SHP77 (cell line): ENCODE measurements at regions not wholly inside any gene's neighbourhood (a gene's known extent, or its start where the extent isn't known, plus 50 kb on each side); places are given as distances from the start of the nearest gene placed in this dataset.

Source experiments
- DNase-seq, 2 experiments: peaks; one replicate each; lab custom pipeline; 2025; lab: John Stamatoyannopoulos, UW

GRCh38 chr1:212190169-212190568, 95.0 kb upstream of the PPP2R5A start:
- no peak for DNase-seq

GRCh38 chr1:212192261-212192998, 92.8 kb upstream of the PPP2R5A start:
- DNase-seq: no peak

GRCh38 chr1:212196355-212196754, 88.9 kb upstream of the PPP2R5A start:
- DNase-seq: no peak

- no peak for DNase-seq
Measured at GRCh38 chr1:212201461-212201860, 83.7 kb upstream of the PPP2R5A start.

GRCh38 chr1:212203630-212204029, 81.6 kb upstream of the PPP2R5A start:
- DNase-seq: no peak

- DNase-seq: no peak
Measured at GRCh38 chr1:212205006-212205405, 80.2 kb upstream of the PPP2R5A start.

- no peak for DNase-seq
Measured at GRCh38 chr1:212205843-212206242, 79.4 kb upstream of the PPP2R5A start.

- no peak for DNase-seq
Measured at GRCh38 chr1:212207118-212207517, 78.1 kb upstream of the PPP2R5A start.

- DNase-seq: no peak
Measured at GRCh38 chr1:212207822-212208520, 77.2 kb upstream of the PPP2R5A start.

- DNase-seq: no peak
Measured at GRCh38 chr1:212208978-212209644, 76.1 kb upstream of the PPP2R5A start.

GRCh38 chr1:212211371-212211770, 73.8 kb upstream of the PPP2R5A start:
- DNase-seq: no peak

- DNase-seq: no peak
Measured at GRCh38 chr1:212212343-212212742, 72.9 kb upstream of the PPP2R5A start.

GRCh38 chr1:212212906-212213305, 72.3 kb upstream of the PPP2R5A start:
- no peak for DNase-seq

GRCh38 chr1:212213784-212214183, 71.4 kb upstream of the PPP2R5A start:
- DNase-seq: no peak

GRCh38 chr1:212214325-212214724, 70.9 kb upstream of the PPP2R5A start:
- no peak for DNase-seq

GRCh38 chr1:212215910-212216309, 69.3 kb upstream of the PPP2R5A start:
- DNase-seq: no peak

GRCh38 chr1:212217633-212218032, 67.6 kb upstream of the PPP2R5A start:
- DNase-seq: no peak

- DNase-seq: no peak
Measured at GRCh38 chr1:212218065-212218464, 67.1 kb upstream of the PPP2R5A start.

- DNase-seq: no peak
Measured at GRCh38 chr1:212218911-212219310, 66.3 kb upstream of the PPP2R5A start.

- DNase-seq: no peak
Measured at GRCh38 chr1:212219679-212220463, 65.3 kb upstream of the PPP2R5A start.

GRCh38 chr1:212221801-212222200, 63.4 kb upstream of the PPP2R5A start:
- DNase-seq: no peak

- DNase-seq: no peak
Measured at GRCh38 chr1:212224102-212224501, 61.1 kb upstream of the PPP2R5A start.
